GM10266 (cell line): ENCODE measurements at regions not wholly inside any gene's neighbourhood (a gene's known extent, or its start where the extent isn't known, plus 50 kb on each side); places are given as distances from the start of the nearest gene placed in this dataset.

Experiments
- DNase-seq: peaks from one replicate; pipeline ENCODE4 v3.0.0; 2012; ENCODE audit errors: extremely low spot score
- CTCF ChIP-seq: IDR thresholded peaks from 2 replicates; pipeline ENCODE4 v1.5.1; 2012; ENCODE audit warnings: mild to moderate bottlenecking, low read depth; ENCODE audit not compliant: control insufficient read depth, insufficient read depth; ENCODE audit errors: missing control alignments

- DNase-seq, result no peak
- no peak for TF ChIP-seq CTCF
Measured at GRCh38 chr6:12603673-12604049, 112.9 kb upstream of the PHACTR1 start.

DNA sequence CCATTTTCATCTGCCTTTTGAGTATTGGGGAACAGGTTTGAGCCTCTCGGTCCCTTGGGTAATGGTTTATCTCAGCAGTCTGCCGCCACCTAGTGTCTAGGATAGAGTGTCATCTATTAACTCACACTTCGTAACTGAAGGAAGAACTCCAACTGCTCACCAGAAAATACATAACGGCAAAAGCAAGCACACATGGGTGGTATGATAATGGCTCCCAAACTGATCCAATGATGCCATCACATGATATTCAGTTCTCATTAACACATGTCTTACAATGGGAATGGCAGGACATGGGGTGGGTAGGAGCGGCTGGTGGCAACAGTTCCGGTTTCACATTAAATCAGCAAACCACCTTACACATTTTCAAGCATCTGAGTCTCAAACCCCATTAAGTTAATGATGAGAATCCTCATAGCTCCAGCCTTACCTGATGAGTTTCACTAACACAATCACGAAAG is 110.7 kb upstream of the PHACTR1 start:
- TF ChIP-seq CTCF, result peak; percentile 63
- DNase-seq, result peak; percentile 27

GRCh38 chr6:12606616-12607015 is 110.0 kb upstream of the PHACTR1 start:
- no peak for TF ChIP-seq CTCF

DNA sequence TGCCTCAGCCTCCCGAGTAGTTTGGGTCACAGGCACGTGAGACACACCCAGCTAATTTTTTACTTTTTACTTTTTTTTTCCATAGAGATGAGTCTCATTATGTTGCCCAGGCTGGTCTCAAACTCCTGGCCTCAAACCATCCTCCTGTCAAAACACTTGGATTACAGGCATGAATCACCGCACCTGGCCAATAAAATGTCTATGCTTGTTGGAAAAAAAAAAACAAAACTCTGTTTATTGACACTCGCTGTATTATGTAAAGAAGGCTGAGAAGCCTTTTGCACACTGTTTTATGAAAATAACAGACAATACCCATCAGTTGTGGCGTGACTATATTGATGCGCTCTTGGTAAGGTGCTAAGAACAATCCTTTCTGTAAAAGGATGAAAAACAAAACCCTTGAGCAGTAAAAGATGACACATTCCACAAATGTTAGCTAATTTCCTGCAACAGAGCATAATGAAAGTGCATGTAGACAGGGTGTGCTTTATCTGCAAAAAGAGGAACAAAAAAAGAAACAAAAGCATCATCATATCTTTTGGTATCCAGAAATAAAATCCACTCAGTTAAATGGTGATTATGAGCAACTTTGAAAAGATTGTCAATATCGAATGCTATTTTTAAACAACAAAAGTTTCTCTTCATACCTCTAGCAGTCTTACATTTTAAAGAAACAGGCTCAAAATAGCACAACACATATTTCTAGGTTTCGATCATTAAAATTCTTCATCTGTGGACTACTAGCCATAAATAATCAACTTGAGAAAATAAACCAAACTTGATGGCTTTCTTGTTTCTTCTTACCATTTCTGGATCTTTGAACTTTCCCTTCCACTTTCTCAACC is 108.3 kb upstream of the PHACTR1 start:
- TF ChIP-seq CTCF, result no peak
- DNase-seq, result peak; percentile 64

More at GRCh38 chr6:12606616-12607015, 110.0 kb upstream of the PHACTR1 start:
- DNase-seq, result no peak

- no peak for TF ChIP-seq CTCF
- no peak for DNase-seq
Measured at GRCh38 chr6:12608874-12609273, 107.7 kb upstream of the PHACTR1 start.

DNA sequence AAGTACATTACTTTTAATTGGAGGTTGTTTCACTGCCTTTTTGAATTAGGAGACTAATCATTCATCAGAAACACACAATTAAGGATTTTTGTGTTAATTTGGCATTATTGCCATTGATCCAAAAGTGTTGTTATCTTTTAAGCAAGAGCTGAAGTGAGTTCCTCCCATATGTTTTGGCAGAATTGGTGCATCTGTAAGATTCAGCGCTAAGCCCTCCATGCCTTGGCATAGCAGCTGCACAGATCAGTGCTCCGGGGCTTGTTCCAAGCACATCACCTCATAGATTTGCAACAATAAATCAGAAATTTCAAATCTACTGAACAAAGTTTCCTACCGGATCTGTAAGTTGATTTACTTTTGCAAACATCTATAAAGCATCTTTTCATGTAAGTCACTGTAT is 106.8 kb upstream of the PHACTR1 start:
- no peak for DNase-seq
- TF ChIP-seq CTCF, result no peak

DNA sequence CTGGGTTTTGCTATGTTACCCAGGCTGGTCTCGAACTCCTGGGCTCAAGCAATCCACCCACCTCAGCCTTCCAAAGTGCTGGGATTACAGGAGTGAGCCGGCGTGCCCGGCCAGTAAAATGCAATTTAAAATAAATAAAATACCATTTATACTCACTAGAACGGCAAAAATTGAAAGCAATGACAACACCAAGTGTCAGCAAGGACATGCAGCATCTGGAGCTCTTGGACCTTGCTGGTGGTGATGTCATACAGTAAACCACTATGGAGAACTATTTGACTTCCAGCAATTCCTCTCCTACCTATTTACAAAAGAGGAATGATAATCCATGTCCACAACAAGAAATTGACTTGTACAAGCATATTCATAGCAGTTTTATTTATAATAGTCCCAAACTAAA is 105.7 kb upstream of the PHACTR1 start:
- no peak for DNase-seq
- no peak for TF ChIP-seq CTCF
